ENCODE measurements at regions not wholly inside any gene's neighbourhood (a gene's known extent, or its start where the extent isn't known, plus 50 kb on each side); places are given as distances from the start of the nearest gene placed in this dataset.

DNA sequence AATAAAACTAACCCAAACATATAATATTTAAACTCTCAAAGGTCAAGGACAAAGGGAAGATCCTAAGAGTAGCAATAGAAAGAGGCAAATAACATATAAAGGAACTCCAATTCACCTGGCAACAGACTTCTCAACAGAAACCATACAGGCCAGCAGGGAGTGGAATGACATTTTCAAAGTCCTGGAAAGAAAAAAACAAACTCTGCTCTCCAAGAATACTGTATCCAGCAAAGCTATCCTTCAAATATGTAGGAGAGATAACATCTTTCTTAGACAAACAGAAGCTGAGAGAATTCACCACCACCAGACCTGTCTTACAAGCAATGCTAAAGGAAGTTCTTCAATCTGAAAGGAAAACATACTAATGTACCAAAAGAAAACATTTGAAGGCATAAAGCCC, 51.5 kb upstream of the TMEM158 start:
- no peak for DNase-seq

- peak; percentile 31 for DNase-seq
Observed at GRCh38 chr3:45280232-45280631, 54.1 kb upstream of the TMEM158 start.

- no peak for DNase-seq
Observed at GRCh38 chr3:45280971-45281370, 54.9 kb upstream of the TMEM158 start.

GRCh38 chr3:45283471-45283870, 57.4 kb upstream of the TMEM158 start:
- DNase-seq = peak; percentile 51

DNA sequence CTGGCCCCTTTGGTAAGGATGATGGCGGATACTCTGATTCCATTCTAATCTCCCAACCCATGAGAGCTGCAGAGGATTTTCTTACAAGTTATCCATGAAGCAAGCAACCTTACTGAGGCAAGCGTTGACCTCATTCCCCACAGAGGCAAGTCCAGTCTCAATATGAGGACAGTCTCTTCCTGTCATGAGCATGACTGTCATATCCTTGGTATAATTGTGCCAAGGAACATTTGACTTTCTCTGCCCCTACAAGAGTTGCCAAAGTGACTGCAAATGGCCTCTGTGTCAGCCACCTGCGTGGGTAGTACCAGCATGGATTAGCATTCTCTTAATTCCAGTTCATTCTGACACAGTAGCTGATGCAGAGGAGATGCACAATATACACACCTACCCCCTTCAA, 71.2 kb upstream of the TMEM158 start:
- peak; percentile 59 for DNase-seq

GRCh38 chr3:45302470-45302869, 76.4 kb upstream of the TMEM158 start:
- no peak for DNase-seq

DNA sequence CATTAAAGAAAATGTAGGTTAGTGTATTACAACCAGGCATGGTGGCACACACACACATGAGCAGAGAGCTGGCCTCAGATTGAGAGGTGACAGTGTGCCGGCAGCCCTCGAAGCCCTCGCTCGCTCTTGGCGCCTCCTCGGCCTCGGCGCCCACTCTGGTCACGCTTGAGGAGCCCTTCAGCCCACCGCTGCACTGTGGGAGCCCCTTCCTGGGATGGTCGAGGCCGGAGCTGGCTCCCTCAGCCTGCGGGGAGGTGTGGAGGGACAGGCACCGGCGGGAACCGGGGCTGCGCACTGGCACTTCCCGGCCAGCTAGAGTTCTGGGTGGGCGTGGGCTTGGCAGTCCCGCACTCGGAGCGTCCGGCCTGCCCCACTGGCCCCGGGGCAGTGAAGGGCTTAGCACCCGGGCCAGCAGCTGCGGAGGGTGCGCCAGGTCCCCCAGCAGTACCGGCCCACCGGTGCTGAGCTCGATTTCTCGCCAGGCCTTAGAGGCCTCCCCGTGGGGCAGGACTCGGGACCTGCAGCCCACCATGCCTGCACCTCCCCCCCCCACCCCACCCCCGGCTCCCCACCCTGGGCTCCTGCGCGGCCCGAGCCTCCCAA, 80.4 kb upstream of the TMEM158 start:
- DNase-seq = no peak

DNA sequence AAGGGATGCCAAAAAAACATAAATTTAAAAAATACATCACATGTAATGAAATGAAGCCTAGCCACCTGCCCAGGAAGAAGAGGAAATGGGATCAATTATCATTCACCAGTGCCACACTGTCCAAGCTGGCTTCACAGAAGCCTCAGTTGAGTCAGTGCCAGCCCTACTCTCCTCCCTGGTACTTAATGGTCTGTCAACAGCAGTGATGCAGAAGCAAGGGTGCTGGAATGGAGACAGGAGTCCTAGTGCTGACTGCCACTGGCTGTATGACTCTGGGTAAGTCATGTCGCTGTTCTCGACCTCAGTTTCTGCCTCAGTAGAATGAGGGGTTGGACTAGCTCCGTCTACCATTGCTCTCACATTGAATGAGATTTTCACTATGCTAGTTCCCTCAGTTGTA, 78.5 kb upstream of the LARS2 start:
- no peak for DNase-seq

DNA sequence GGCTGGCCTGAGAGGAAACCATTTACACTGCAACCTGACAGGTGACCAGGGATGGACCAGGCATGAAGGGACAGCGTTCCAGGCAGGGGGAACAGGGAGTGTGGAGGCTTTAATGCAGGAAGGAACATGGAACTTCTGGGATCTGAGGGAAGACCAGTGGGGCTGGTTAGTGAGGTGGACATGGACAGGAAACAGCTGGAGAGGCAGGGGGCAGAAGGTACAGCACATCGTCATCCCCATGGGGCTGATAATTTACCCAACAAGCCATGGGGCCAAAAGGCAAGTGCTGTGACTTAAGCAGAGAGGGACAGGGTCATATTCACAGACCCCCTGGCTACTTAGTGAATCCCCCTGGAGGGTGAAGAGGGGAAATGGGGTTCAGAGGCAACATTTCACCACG, 77.0 kb upstream of the LARS2 start:
- no peak for DNase-seq

DNA sequence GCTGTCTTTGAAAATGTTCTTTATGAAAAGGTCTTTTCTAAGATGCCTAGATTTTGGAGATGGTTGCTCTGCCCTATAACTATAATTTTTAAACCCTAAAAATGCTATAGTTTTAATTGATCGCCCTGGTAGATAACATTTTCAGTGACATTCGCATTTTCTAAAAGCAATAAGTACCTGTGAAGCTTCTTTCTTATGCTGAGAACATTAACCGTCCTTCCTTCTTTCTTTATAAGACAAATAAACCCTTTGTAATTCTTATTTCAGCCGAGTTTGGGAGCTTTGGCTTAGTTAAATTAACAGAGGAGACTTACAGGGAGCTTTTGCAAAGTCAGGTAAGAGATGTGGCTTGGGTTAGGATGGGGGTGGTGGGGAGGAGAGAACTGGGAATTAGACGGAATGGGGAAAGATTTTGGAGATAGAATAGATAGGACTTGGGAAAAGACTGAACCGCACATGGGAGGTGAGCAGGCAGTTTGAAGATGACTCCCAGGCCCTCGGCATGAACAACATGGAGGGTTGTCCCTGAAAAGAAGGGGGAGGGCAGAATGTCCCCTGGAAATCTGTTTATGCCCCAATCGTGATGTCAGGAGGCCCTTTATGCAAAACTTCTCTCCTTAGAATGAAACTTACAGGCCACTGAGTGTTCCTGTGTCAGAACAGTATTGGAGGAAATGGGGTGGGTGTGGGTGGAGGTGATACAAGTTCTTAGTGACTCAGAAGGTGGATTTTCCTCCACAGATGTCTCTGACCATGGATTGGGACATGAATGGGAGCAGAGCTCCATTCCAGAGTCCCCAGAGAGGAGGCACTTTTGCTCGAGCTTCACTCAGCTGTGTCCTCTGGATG, 76.2 kb upstream of the LARS2 start:
- peak; percentile 72 for DNase-seq

- no peak for DNase-seq
Observed at GRCh38 chr3:45312836-45313493, 75.4 kb upstream of the LARS2 start.

DNA sequence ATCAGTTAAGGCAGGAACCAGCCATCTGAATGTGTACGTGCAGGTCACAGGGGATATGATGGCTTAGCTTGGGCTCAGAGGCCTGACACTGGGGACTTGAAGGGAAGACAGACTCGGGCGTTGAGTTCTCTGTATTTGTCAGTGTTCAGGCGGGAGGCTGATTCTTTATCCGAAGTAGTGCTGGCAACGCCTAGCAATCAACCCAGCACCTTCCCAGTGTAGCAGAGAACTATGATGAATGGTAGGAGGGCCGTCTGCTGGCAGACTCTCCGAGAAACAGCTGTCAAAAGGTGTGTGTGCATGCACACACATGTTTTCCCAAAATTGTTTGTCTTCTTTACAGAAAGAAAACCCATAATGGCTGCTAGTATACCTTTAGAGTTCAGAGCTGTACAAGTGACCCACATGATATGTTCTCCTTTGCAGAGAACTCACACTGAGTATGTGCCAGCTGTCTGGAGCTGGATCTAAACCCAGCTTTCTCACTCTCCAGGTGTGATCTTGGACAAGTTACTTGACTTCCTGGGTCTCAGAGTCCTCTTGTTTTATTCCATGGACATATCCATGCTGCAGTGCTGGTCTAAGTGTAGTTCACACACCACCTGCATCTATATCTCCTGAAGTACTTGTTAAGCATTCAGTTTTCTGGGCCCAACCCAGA, 74.5 kb upstream of the LARS2 start:
- no peak for DNase-seq

DNA sequence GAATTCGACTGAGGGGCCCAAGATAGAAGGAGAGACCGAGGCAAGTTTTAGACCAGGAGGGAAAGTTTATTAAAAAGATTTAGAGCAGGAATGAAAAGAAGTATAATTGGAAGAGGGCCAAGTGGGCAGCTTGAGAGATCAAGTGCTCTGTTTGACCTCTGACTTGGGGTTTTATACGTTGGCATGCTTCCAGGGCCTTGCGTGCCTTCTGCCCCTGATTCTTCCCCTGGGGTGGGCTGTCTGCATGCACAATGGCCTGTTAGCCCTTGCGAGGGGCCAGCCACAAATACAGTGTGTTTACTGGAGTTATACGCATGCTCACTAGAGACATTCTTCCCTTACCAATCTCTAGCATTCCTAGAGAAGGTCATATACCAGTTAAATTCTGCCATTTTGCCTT, 70.7 kb upstream of the LARS2 start:
- DNase-seq = no peak

DNA sequence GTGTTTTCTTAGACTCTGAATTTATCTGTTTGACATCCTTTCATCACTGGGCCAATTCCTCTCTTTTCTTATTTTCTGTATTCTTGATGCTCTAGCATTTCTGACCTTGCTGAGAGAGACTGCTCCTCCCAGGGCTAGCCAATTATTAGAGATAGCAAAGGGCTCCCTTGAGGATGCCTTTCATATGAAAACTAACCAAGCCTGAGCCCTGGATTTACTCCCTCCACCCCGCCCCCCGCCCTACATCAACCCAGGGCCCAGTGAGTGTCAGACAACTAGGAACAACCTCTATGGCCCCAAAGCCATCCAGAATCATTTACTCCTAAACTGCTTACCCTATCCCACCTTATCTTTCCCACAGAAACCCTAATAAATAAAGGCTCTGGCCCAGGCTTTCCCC, 69.7 kb upstream of the LARS2 start:
- DNase-seq = no peak

DNA sequence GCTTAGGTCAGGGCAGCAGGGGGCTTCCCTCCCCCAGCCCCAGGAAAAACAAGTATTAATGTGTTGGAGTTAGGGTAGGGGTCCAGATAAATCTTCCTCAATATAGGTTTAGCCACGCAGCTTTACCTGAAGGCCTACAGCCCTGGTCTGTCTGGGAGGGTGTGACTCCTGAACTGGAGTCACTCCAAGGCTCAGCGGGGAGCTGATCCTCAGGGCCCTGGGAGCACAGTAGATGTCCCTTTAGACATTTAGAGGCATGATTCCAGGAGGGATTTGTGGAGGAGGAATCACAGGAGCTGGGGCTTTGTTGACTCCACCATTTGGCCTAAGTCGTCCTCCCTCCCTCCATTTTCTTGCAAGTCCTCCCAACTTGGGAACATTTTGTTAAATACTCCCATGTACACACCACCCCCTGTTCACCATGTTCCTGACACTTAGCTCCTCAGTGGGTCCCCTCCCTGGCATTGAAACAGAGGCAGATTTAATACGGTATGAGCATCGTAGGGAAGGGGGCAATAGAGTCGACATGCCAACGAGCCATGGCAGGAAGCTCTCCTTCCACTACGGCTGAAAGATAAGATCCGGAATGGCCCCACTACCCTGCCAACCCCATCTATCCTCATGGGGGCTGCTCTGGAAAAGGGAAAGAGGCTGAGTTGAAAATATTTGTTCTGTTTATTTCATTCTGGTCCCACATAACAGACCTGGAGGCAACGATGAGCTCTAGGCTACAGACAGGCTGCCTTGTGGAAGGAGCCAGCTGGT, 69.0 kb upstream of the LARS2 start:
- DNase-seq = no peak

DNA sequence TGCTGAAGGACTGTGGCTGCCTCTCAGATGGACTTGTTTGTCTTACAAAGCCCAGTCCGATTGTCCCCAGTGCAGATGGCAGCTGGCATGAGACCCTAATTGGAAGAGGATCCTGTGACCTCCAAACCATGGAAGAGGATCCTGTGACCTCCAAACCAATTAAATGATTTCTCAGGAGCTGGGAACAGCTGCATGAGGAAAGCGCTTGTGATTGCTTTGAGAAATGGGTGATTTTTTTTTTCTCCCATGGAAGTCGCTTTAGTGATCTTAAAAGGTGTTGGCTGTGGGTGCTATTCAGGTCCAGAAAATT, 68.4 kb upstream of the LARS2 start:
- no peak for DNase-seq

- no peak for DNase-seq
Observed at GRCh38 chr3:45320986-45321385, 67.4 kb upstream of the LARS2 start.

- no peak for DNase-seq
Observed at GRCh38 chr3:45321607-45322391, 66.6 kb upstream of the LARS2 start.

- no peak for DNase-seq
Observed at GRCh38 chr3:45322616-45323015, 65.8 kb upstream of the LARS2 start.

DNA sequence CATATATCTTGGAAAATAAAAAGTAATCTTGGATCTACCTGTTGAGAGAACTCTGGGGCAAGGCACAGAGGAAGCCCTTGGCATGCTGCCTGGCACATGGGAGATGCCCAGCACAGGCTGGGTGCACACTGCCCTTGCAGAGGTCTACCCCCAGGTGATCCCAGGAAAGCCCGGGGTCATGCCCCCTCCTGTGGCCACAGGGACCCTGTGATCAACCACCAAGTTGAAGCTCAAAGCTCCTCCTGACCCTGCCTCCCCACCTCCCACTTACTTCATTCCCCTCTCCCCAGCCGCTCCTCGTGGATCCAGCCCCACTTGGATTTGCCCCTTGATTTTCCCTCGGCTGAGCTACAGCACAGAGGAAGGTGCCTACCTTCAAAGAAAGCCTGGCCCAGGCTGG, 62.7 kb upstream of the LARS2 start:
- DNase-seq = no peak

GRCh38 chr3:45329761-45330305, 58.5 kb upstream of the LARS2 start:
- DNase-seq = no peak
